Fibroblast of the aortic adventitia (primary cell): ENCODE measurements at regions not wholly inside any gene's neighbourhood (a gene's known extent, or its start where the extent isn't known, plus 50 kb on each side); places are given as distances from the start of the nearest gene placed in this dataset.
A peak's percentile ranks its signal among the peaks of the same experiment; 100 is the strongest.

ENCODE experiments used
- DNase-seq: peaks from one replicate; pipeline ENCODE4 v3.0.0-alpha.2; 2010; ENCODE audit warnings: low read depth
- H3K4me3 ChIP-seq: 2 replicates; pipeline ENCODE4 v1.5.1; 2011; ENCODE audit warnings: low read depth, mild to moderate bottlenecking, control low read depth, low read length, moderate library complexity
- CTCF ChIP-seq: IDR thresholded peaks from 2 replicates; pipeline ENCODE4 v1.5.1; 2011; ENCODE audit warnings: mild to moderate bottlenecking, low read length, control low read depth, inconsistent platforms; ENCODE audit not compliant: insufficient read depth

- peak; percentile 43 for DNase-seq
- TF ChIP-seq CTCF, result no peak
- no peak overlapping the region for H3K4me3 ChIP-seq
Measured at GRCh38 chrX:10945498-10945897, 165.6 kb upstream of the HCCS start.

GRCh38 chrX:10949541-10949940 is 161.6 kb upstream of the HCCS start:
- no peak for TF ChIP-seq CTCF
- H3K4me3 ChIP-seq, result no peak overlapping the region
- DNase-seq, result no peak

GRCh38 chrX:10952619-10953018 is 158.5 kb upstream of the HCCS start:
- DNase-seq, result peak; percentile 29
- no peak for TF ChIP-seq CTCF
- H3K4me3 ChIP-seq, result no peak overlapping the region

- no peak for TF ChIP-seq CTCF
- peak; percentile 21 for DNase-seq
- H3K4me3 ChIP-seq, result no peak overlapping the region
Measured at GRCh38 chrX:10965174-10965798, 145.8 kb upstream of the HCCS start.

- no peak overlapping the region for H3K4me3 ChIP-seq
- no peak for TF ChIP-seq CTCF
- no peak for DNase-seq
Measured at GRCh38 chrX:10966057-10966456, 145.1 kb upstream of the HCCS start.

- TF ChIP-seq CTCF, result no peak
- H3K4me3 ChIP-seq, result no peak overlapping the region
- peak; percentile 58 for DNase-seq
Measured at GRCh38 chrX:10971176-10971575, 140.0 kb upstream of the HCCS start.

- DNase-seq, result no peak
- no peak for TF ChIP-seq CTCF
- H3K4me3 ChIP-seq, result no peak overlapping the region
Measured at GRCh38 chrX:10971759-10972158, 139.4 kb upstream of the HCCS start.
